Middle frontal gyrus (tissue), 1 donor: ENCODE measurements at regions not wholly inside any gene's neighbourhood (a gene's known extent, or its start where the extent isn't known, plus 50 kb on each side); places are given as distances from the start of the nearest gene placed in this dataset.
"Not testable (repeated sequence)": the region's sequence is repeated elsewhere in the genome, so short reads cannot be mapped to it uniquely, and the experiment has no call there.

Source experiments
- DNase-seq: peaks from one replicate; pipeline ENCODE4 v3.0.0-alpha.2; 2015; ENCODE audit warnings: low spot score; ENCODE audit errors: extremely low spot score

DNA sequence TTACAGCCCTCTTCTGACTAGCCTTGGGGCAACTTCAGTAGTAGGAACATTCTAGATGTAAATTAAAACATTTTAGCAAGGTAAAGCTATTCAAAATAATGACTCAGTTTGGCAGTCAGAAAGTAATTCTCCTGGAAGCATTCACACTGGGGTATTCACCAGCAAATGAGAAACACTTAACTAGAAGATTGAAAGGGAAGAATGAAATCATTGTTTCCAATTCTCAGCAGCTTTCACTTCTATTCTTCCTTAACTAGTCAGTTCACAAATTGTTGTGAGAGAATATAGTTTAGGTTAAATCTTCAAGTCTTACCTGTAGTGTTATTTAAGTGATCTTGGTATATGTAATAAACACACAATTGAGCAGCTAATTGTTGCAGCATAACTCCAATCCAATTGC, 1135.6 kb upstream of the FAM98A start:
- DNase-seq, result no peak

DNA sequence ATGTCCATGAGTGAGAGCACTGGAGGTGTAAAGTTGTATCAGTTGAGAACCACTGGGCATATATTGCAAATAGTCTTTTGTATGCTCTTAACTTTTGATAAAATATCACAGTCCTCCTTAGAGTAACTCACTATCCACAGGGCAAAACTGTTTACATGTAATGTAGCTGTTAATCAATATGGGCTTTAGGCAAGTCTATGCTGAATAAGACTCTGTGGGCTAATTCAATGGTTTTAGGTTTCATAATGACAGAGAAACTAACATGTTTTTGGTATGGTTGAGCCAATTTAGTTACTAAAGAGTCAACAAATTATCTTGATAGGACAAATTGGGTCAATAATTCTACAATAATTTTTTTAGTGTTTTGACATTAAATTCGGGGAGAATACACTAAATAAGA, 1134.9 kb upstream of the FAM98A start:
- no peak for DNase-seq

DNA sequence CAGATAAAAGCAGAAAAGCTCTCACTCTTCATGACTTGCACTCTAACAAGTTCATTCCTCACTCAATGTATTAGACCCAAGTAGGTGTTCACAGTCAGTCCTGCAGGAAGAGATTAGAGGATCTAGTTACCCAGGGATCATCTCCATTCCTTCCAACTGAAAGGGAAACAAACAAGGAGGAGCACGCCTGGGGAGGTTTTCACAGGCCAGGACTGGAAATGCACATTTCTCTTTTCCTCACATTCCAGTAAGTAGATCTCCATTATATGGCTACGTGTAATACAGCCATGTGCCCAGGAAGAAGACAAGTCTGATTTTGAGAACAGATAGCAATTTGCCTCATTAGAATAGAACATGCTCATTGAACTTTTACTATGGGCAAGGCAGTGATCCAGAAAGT, 1132.2 kb upstream of the FAM98A start:
- DNase-seq, result no peak

DNA sequence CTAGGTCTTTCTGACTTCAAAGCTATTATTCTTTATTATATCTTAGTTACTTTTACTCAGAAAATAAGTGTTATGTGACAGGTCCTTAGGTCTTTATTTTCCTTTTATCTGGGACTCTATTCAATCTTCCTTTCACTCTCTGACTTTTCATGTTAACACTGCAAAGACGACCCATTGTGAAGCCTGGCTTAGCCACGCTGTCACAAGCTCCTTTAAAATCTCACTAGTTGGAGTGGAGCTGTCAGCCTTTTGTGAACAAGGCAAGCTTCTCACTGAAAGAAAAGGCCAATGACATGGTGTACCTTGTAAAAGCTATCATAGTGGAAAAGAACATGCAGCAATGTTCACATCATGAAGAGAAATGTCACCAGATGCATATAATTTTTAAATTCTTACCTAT, 1130.7 kb upstream of the FAM98A start:
- no peak for DNase-seq

DNA sequence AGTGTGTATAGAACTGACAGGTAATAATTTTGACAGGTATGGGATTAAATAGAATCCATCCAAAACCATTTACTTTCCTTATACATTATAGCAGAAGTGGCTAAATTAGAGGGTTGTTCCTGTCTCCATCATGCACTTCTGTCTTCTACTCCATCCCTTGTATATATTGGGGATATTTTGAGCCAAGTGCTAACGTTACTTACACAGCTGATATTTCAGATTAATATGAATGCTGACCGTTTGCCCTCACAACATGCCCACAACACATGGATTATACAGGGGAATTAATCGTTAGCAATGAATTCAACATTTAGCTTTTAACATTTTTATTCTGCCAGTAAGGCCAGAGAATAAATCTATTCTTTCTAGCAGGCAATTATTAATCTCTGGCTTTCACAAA, 1125.0 kb upstream of the FAM98A start:
- no peak for DNase-seq

DNA sequence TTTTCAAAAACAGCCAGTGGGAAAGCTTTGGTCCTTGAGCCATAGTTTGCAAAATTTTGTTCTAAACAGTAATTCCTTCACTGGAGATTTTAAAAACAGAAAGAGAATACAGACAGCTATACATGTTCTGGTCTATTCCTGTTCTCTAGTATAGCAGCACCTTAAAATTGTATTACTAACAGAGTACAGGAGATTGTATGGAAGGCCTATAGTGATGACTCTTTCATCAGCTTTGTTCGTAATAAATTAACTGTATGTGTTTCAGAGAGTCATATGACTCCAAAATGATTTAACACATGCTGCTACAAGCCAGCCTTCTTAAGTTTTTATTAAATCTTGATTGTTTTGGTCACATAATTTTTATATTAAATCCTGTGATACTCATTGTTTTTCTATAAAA, 1124.6 kb upstream of the FAM98A start:
- no peak for DNase-seq

DNA sequence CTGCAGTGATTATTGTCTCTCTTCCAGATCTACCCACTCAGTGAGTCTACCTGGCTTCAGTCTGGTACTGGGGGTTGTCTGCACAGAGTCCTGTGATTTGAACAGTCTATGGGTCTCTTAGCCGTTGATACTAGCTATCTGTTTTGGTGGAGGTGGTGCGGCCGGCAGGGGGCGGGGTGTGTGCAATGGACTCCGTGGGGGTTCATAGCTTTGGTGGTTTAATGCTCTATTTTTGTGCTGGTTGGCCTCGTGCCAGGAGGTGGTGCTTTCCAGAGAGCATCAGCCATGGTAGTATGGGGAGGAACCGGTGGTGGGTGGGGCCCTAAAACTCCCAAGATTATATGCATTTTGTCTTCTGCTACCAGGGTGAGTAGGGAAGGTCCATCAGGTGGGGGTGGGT, 1120.1 kb upstream of the FAM98A start:
- DNase-seq, result no peak

DNA sequence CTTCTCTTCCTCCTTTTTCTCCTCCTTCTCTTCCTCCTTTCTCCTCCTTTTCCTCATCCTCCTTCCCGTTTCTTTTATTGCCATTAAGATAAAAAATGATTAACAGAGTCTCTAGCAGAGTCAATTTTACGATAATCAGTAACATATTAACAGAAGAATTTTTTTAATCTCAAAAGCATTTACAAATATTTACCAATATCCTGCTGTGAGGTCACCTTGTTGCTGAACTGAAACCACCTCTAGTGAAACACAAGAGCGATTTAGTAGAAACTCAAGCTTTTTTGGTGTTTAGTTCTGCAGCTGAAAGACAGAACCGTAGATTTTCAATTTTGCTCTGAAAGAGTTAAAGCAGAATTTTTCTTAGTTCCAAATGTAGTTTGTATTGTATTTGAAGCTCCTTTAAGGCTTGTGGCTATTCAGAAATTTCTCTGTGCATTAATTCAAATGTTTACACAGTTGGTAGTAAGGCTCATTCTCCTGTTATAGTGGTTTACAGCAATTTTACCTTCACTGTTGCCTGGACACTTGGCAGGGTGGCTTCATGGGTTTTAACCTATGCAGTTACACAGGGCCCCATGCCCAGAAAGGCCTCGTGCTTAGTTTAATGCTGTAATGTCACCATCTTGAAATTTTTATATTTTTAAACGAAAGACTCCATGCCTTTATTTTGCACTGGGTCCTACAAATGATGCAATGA, 1106.6 kb upstream of the FAM98A start:
- no peak for DNase-seq

DNA sequence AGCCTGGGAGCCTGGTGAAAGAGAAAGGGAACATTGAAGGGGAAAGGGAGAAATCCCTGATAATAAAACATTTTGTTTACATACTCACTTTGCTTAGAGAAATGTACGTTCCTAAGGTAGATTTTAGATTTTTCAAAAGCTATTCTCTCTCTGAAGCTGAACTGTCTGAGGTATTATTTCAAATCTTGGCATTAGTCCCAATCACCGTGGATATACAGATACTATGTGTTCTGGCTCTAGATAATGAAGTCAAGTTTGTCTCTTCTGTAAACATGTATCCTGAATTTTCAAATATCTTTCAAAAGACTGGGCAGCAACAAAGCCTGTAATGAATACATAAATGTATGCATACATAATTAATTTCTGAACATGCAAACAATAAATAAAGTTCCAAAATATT, 1104.2 kb upstream of the FAM98A start:
- DNase-seq, result no peak

DNA sequence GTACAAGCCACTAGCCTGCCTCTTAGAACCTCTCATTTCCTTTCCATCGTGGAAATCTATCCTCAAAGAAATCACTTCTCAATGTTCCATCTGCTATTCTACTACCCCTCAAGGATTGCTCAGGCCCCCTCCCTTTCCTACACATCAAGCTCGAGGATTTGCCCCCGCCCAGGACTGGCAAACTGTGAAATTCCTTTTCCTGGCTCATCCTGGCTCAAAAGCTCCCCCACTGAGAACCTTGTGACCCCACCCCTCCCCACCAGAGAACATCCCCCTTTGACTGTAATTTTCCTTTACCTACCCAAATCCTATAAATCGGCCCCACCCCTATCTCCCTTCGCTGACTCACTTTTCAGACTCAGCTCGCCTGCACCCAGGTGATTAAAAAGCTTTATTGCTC, 1103.3 kb upstream of the FAM98A start:
- DNase-seq, result not testable (repeated sequence)

DNA sequence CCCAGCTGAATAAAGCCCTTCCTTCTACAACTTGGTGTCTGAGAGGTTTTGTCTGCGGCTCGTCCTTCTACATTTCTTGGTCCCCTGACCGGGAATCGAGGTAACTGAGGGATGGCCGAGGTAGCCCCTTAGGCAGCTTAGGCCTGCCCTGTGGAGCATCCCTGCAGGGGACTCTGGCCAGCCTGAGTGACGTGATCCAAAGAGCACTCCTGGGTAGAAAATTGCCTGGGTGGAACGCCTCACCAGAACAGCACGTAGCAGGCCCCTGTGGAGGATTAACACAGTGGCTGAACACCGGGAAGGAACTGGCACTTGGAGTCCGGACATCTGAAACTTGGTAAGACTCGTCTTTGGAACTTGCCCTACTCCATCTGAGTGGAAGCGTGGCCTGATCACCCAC, 1078.5 kb upstream of the FAM98A start:
- not testable (repeated sequence) for DNase-seq

DNA sequence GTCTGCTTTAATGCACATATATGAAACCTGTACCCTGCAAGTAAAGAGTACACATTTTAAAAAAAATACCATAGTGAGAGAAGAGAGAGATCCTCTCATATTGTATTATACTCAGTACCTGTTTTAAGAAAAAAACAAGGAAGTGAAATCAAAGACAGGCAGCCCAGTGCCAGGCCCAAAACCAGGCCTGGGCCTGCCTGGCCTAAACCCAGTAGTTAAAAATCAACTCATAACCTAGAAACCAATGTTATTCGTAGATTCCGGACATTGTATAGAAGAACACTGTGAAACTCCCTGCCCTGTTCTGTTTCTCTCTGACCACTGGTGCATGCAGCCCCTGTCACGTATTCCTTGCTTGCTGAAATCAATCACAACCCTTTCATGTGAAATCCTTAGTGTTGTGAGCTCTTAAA, 1078.0 kb upstream of the FAM98A start:
- DNase-seq, result not testable (repeated sequence)

DNA sequence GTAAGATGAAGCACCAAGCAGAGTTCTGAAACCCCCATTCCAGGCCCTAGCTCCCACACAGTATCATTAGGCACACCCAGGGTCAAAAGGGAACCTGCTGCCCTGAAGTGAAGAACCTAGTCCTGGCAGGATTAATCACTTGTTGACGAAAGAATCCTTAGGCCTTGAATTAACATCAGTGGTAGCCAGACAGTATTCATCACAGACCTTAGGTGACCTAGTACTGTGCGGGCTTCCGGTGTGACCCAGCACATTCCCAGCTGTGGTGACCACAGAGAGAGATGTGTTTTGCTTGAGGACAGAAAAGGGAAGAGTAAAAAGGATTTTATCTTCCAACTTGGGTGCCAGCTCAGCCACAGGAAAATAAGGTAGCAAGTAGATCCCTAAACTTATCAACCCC, 1071.4 kb upstream of the FAM98A start:
- no peak for DNase-seq

DNA sequence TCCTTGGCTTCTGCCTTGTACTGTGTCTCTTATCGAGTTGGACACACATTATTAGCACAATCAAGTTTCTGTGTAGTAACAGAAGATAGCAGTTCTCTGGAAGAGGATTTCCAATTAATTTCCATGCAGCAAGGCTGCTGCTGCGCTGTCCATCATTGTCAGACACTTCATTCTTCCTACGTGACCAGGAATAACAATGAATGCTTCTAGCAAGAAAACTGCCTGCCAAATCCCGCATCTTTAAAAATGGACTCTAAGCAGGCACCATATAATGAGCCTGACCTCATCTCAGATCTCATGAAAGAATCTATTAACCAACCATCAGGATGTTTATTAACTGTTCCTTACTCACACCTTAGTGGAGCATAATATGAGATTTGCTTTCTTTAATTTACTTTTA, 1067.7 kb upstream of the FAM98A start:
- DNase-seq, result no peak

DNA sequence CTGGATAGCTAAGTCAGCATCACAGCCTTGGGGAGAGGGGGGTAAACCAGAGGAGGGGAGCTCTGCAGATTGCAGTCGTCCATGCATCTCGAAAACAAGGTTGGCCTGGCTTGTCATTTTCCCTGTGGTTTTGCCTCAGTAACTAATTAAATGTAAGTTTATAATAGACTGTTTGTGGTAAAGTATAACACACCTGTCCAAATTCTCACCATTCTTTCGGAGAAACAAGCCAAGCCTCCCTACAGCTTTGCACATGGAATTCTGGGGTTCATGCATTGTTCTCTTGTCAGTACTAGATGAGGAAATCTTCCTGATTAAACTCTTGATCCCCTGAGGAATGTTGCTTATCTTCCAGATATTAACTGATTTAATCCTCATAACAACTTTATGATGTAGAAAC, 1065.2 kb upstream of the FAM98A start:
- DNase-seq, result no peak

DNA sequence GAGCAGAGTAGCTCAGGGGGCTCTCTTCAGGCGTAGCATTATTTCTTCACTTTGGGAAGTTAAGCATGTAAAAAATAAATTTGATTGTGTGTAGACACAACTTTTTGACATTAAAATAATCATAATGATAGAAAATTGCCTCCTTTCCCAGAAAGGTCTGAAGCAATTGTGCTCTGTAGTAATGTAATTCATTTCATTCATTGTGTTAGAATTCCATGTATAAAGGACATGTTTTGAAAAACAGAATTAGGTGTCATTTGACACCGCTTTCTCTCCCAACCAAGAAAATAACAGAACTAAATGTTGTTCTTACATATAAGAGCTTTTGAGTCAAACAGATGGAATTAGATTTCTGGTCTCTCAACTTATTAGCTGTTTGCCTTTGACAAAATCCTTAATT, 1064.2 kb upstream of the FAM98A start:
- DNase-seq, result no peak

DNA sequence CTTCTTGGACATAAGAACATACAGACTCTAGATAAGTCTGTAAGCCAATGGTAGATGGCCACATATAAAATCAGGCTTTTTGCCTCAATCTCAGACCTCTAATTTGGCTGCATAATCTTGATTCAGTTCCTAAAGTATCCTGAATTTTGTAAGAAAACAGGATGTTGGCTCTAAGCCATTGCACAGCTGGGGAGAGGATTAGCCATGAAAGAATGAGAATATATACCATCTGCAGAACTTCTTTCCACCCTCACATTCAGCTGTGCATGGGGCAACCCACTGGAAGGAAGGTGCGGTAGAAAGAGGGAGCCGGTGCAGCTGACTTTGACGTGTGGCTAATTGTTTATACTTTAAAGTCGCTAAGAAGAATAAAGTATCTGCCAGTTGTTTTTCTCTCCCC, 1061.6 kb upstream of the FAM98A start:
- DNase-seq, result no peak

DNA sequence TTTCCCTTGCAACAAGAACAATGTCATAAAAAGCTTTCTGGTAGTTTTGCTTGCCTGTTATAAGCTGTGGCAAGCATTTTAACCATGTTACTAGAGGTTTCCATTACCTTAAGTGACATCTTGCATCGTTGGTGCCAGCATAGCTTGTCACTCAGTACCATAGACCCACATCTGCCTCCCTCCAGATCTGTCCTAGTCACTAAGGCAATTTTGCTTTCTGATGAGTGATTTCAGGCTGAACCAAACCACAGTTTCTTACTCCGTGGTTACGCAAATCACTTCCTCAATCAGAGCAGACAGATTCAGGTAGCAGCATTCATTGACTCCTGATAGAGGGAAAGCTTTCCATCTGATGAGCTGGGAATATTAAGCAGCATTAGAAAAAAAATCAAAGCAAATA, 1057.5 kb upstream of the FAM98A start:
- DNase-seq, result no peak

DNA sequence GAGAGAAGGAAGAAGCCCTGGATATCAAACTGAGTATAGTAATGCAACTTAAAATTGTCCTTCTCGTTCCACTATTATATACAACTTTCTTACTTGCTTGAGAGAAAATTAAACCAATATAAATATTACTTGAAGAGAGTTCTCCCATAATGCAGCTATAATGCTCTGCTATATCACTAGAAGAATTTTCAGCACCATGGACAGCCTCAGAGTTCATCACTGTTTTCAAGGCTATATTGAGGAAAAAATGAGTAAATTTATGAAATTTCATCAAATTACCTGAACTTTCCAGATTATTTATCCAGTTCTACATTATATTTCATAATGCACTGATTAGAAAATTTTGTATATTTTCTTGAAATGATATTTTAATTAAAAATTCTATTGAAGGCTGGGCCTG, 1053.5 kb upstream of the FAM98A start:
- DNase-seq, result no peak

DNA sequence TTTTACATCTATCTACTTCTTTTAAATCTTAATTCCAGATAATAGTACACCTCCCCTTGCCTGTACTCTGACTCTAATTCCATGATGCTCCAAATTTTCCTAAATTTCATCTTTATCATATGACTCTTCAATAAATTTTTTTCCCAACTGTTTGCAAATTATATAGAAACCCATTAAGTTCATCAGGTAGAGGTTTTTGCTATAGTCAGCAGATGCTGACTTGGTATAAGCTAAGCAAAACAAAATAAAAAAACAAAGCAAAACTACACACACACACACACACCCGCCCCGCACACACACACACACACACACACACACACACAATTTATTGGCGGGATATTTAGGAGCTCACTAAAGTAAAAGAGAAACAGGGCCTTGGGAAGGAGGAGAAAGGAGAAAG, 1047.8 kb upstream of the FAM98A start:
- no peak for DNase-seq

DNA sequence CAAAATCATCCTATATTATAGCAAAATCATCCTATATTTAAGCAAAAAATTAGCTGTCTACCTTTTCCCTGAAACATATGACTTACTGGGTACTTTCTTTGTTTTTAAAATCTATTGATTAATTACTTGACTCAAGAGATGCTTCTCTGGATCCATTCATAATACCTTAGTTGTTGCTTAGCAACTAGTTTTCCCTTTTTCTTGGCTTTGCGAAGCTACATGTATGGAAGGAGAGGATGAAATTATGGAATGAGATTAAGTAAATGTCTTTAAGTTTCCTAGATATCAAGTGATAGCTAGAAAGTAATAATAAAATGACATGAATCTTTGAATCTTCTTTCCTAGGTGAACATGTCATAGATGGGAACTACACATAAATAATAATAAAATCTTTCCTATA, 1033.2 kb upstream of the FAM98A start:
- no peak for DNase-seq

DNA sequence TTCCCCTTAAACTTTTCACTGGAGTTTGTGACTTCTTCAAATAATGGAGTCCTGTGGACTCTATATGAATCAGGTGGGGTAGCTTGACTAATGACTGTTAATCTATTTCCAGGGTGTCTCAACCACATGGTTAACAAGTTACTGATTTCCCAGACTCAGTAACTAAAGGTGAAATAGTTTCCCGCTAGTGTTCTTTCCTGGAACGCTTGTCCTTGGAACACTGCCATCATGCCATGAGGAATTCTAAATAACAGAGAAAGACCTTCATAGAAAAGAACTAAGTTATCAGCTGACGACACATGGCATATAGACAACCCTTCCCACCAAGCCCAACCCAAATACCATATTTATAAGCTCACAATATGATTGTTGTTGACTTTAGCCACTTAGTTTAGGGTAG, 1027.9 kb upstream of the FAM98A start:
- DNase-seq, result no peak

DNA sequence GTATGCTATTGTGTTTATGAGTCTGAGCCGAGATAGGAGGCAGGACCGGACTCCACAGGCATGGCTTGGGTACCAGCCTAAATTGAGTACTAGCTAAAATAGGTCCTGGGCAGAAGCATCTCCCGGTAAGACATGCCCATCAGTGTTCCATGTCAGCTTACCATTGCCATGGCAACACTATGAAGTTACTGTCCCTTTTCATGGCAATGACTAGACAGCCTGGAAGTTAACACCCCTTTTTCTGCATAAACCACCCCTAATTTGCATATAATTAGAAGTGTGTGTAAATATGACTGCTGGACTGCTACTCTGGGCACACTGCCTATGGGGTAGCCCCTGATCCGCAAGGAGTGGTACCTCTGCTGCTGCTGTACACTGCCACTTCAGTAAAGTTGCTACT, 1005.1 kb upstream of the FAM98A start:
- no peak for DNase-seq

DNA sequence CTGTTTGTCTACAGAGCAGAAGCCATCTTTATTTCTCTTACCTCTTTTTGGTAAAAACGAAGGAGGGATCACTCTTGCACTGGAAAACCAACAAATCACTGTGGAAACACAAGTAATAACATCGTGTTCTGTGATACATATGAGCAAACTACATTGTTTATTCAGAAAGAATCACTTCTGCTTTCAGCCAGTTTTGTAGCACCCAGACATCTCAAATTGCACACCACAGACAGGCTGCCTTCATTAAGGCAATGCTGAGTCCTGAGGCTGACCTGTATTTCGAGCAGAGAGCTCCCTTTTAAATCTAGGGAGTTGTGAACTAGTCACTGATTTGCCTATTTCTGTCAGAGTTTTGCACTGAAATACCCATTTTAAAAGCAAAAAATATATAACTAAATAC, 1003.2 kb upstream of the FAM98A start:
- DNase-seq, result no peak
